CD4-positive, CD25-positive, alpha-beta regulatory T cell (primary cell): ENCODE measurements at regions not wholly inside any gene's neighbourhood (a gene's known extent, or its start where the extent isn't known, plus 50 kb on each side); places are given as distances from the start of the nearest gene placed in this dataset.

Source experiments
- ATAC-seq, 2 donors: fragments of 150-1000 bp; cut with Tn5 transposase; one replicate each; pipeline ENCODE4 v1.10.0; 2021; ENCODE audit warnings: low read depth in 2 of 2, moderate number of reproducible peaks in 2 of 2, moderate library complexity in 1 of 2
- DNase-seq, 3 donors: peaks; one replicate each; pipeline versions ENCODE4 v3.0.0 to v3.0.0-alpha.2; 2012 to 2022; ENCODE audit warnings: mixed read lengths in 1 of 3
- H3K27ac ChIP-seq: one replicate; pipeline ENCODE4 v1.7.0; 2013; ENCODE audit warnings: mild to moderate bottlenecking, low read length; ENCODE audit not compliant: insufficient read depth, poor library complexity, severe bottlenecking
- H3K27me3 ChIP-seq: one replicate; pipeline ENCODE4 v1.7.0; 2013; ENCODE audit warnings: low read length; ENCODE audit not compliant: control insufficient read depth, insufficient read depth
- H3K36me3 ChIP-seq: one replicate; pipeline ENCODE4 v1.7.0; 2013; ENCODE audit warnings: mild to moderate bottlenecking, low read length, moderate library complexity; ENCODE audit not compliant: control insufficient read depth, insufficient read depth
- H3K4me1 ChIP-seq: 2 replicates; pipeline ENCODE4 v1.7.0; 2013; ENCODE audit warnings: mild to moderate bottlenecking, low read length; ENCODE audit not compliant: insufficient read depth, control insufficient read depth, poor library complexity, severe bottlenecking
- H3K4me3 ChIP-seq: one replicate; pipeline ENCODE4 v1.7.0; 2013; ENCODE audit warnings: low read depth, mild to moderate bottlenecking, low read length, moderate library complexity
- H3K9me3 ChIP-seq, 2 experiments: 1 replicate in 1 of 2; 2 replicates in 1 of 2; pipeline ENCODE4 v1.7.0; 2013; ENCODE audit warnings: low read length in 2 of 2, mild to moderate bottlenecking in 1 of 2, moderate library complexity in 1 of 2; ENCODE audit not compliant: control insufficient read depth in 2 of 2
- H3K27ac Mint-ChIP-seq, 3 donors: one replicate each; pipeline ENCODE4 v1.8.0; 2020 to 2022; ENCODE audit warnings: mild to moderate bottlenecking in 3 of 3, mixed read lengths in 3 of 3, moderate library complexity in 2 of 3
- H3K27me3 Mint-ChIP-seq: one replicate; pipeline ENCODE4 v1.8.0; 2022; ENCODE audit warnings: mild to moderate bottlenecking, mixed read lengths
- H3K36me3 Mint-ChIP-seq: one replicate; pipeline ENCODE4 v1.8.0; 2020; ENCODE audit warnings: mixed read lengths
- H3K4me1 Mint-ChIP-seq, 4 donors: one replicate each; pipeline ENCODE4 v1.8.0; 2020 to 2022; ENCODE audit warnings: mixed read lengths in 4 of 4, mild to moderate bottlenecking in 1 of 4
- H3K4me3 Mint-ChIP-seq, 4 donors: one replicate each; pipeline ENCODE4 v1.8.0; 2020 to 2022; ENCODE audit warnings: mild to moderate bottlenecking in 4 of 4, mixed read lengths in 4 of 4, moderate library complexity in 3 of 4
- H3K9me3 Mint-ChIP-seq, 7 donors: one replicate each; pipeline ENCODE4 v1.8.0; 2020 to 2022; ENCODE audit warnings: mixed read lengths in 7 of 7, mild to moderate bottlenecking in 3 of 7, moderate library complexity in 2 of 7

DNA sequence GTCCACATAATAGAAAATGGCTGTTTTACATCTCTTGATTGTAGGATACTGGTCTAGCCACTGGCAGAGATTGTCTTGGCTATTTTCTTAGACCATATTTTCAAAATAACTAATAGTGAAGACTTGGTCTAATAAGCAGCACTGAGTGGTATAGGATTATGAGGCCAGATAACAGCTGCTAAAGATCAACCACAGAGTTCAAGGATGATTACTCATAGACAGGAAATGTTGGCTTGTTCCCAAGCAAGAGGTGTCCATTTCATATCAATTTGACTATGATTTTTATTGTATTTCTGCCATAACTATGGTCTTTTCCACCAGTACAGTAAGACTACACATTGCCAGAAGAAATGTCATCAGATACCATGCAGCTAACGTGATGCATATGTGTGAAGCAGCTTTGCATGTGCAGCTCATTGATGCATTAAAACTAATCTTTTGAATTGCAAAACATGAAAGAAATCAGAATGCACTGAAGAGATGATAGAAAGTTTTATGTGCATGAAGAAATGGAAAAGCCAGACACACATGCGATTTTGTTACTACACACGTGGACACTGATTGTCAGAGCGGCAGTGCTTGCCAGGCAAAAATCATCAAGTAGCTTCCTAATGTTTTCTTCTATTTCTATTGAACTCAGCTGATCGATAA lies 693.3 kb downstream of the CDH11 start:
- Mint-ChIP-seq H3K4me1 (no peaks in the 10 kb centered on the region), H3K9me3 (peaks cover 4 to 38% (median 10%) of the 10 kb centered on the region in 7 donors), H3K27me3 (no peaks in the 10 kb centered on the region), H3K4me3 (no peak overlapping the region), H3K36me3 (no peaks in the 10 kb centered on the region), H3K27ac (no peak overlapping the region)
- Histone ChIP-seq H3K36me3 (no peaks in the 10 kb centered on the region), H3K4me1 (no peaks in the 10 kb centered on the region), H3K4me3 (no peak overlapping the region), H3K27ac (no peak overlapping the region), H3K9me3 (peaks cover 0 to 5% of the 10 kb centered on the region in 2 experiments), H3K27me3 (no peaks in the 10 kb centered on the region)
- ATAC-seq (no peak), DNase-seq (no peak)

DNA sequence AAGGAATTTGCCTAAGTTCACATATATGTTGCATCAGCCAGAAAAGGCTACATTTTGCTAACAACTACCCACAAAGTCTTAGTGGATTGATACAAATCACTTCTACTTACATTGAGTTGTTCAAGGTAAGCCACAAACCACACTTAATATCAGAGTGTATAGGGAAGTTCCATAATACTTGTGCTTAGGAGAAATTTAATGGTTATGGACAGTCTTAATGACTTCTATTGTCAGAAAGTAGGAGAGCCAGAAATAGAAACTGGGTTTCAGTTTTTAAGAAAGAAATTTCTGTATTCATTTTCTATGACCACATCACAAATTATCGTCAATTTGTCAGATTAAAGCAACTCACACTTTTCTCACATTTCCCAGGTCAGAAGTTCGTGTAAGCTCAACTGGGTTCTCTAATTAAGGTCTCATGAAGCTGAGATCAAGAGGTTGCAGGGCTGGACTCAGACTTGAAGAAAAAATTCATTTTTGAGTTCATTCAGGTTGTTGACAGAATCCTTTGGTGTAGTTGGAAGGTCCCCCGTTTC lies 695.7 kb downstream of the CDH11 start:
- Histone ChIP-seq H3K27ac (no peak overlapping the region), H3K4me1 (no peaks in the 10 kb centered on the region), H3K27me3 (no peaks in the 10 kb centered on the region), H3K36me3 (no peaks in the 10 kb centered on the region), H3K4me3 (no peak overlapping the region), H3K9me3 (peaks cover 0 to 5% of the 10 kb centered on the region in 2 experiments)
- DNase-seq (no peak), ATAC-seq (no peak)
- H3K27ac Mint-ChIP-seq = no peak overlapping the region
- H3K4me3 Mint-ChIP-seq = no peak overlapping the region
- H3K9me3 Mint-ChIP-seq = peaks cover 3 to 35% (median 11%) of the 10 kb centered on the region in 7 donors
- H3K4me1 Mint-ChIP-seq = no peaks in the 10 kb centered on the region
- no peaks in the 10 kb centered on the region for H3K27me3 Mint-ChIP-seq
- H3K36me3 Mint-ChIP-seq = no peaks in the 10 kb centered on the region

DNA sequence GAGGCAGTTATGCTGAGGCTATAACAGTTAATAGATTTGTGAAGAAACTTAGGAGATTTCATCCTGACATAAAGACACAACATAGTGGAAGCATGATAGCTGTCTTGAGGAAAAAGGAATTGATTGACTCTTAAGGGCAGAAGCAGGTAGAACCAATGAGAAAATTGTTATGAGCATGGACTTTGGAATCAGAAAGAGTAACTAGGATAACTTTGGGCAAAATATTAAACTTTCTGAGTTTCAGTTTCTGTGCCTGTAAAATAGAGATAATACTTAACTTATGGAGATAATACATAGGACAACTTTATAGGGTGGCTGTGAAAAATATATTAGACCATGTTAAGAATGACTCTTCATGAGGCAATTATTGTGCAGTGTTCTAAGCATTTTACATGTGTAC lies 696.5 kb downstream of the CDH11 start:
- H3K4me3 ChIP-seq = no peak overlapping the region
- H3K36me3 ChIP-seq = no peaks in the 10 kb centered on the region
- Mint-ChIP-seq H3K36me3 (no peaks in the 10 kb centered on the region), H3K27ac (no peak overlapping the region), H3K9me3 (peaks cover 3 to 35% (median 13%) of the 10 kb centered on the region in 7 donors), H3K4me3 (no peak overlapping the region), H3K4me1 (no peaks in the 10 kb centered on the region), H3K27me3 (no peaks in the 10 kb centered on the region)
- no peak for DNase-seq
- ATAC-seq = no peak
- H3K27me3 ChIP-seq = no peaks in the 10 kb centered on the region
- H3K9me3 ChIP-seq = peaks cover 0 to 5% of the 10 kb centered on the region in 2 experiments
- no peak overlapping the region for H3K27ac ChIP-seq
- no peaks in the 10 kb centered on the region for H3K4me1 ChIP-seq

DNA sequence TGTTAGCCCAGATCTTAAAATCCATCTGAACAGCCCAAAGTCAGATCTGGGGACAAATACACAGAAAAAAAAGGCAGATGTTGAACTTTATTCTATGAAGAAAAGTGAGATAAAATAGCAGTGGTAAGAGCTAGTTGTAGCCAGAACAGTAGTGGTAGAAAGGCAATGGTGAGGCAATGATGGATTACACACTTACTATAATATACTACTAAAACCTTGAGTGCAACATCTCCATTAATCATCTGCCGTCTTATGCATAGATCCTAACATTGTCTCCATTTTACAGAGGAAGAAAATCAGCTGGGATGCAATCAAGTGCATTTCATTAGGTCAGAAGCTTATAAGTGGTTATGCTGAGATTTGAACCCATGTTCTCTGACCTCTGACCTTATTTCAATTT lies 699.6 kb downstream of the CDH11 start:
- Mint-ChIP-seq H3K27me3 (no peaks in the 10 kb centered on the region), H3K4me3 (no peak overlapping the region), H3K4me1 (no peaks in the 10 kb centered on the region), H3K9me3 (peaks cover 5 to 39% (median 17%) of the 10 kb centered on the region in 7 donors), H3K27ac (no peak overlapping the region), H3K36me3 (no peaks in the 10 kb centered on the region)
- Histone ChIP-seq H3K4me1 (no peaks in the 10 kb centered on the region), H3K4me3 (no peak overlapping the region), H3K27me3 (no peaks in the 10 kb centered on the region), H3K9me3 (peaks cover 2 to 8% of the 10 kb centered on the region in 2 experiments), H3K27ac (no peak overlapping the region), H3K36me3 (no peaks in the 10 kb centered on the region)
- ATAC-seq = no peak
- no peak for DNase-seq

DNA sequence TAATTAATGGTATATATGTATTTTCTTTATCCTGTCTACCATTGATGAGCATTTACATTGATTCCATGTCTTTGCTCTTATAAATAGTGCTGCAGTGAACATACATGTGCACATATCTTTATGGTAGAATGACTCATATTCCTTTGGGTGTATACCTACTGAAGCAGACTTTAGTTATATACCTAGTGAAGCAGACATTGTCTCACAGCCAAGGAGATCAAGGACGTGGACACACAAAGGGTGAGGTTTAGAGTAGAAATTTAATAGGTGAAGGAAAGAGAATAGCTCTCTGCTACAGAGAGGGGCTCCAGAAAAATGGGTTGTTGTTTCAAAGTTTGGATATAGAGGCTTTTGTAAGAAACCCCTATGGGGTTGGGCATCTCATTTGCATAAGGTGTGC lies 700.3 kb downstream of the CDH11 start:
- Histone ChIP-seq H3K27me3 (no peaks in the 10 kb centered on the region), H3K4me3 (no peak overlapping the region), H3K27ac (no peak overlapping the region), H3K4me1 (no peaks in the 10 kb centered on the region), H3K9me3 (peaks cover 0 to 8% of the 10 kb centered on the region in 2 experiments), H3K36me3 (no peaks in the 10 kb centered on the region)
- no peak for DNase-seq
- Mint-ChIP-seq H3K4me3 (no peak overlapping the region), H3K9me3 (peaks cover 5 to 37% (median 14%) of the 10 kb centered on the region in 7 donors), H3K27ac (no peak overlapping the region), H3K36me3 (no peaks in the 10 kb centered on the region), H3K4me1 (no peaks in the 10 kb centered on the region), H3K27me3 (no peaks in the 10 kb centered on the region)
- ATAC-seq = no peak

DNA sequence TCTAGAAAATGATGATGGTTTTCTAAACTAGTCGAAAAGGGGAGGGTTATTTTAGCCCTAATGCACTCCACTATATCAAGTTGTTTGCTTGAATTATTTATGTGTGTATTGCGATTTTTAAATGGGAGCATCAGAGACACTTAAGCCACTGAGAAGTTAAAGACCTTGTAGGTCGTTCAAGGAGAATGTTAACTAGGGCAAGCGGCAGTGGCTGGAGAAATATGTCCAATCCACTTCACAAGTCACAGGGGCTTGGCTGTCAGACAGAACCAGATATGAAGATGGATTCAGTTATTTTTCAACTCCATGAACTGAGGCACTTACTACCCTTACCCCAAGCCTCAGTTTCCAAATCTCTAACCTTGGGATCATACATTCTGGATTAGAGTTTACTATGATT lies 702.0 kb downstream of the CDH11 start:
- H3K36me3 Mint-ChIP-seq = no peaks in the 10 kb centered on the region
- Histone ChIP-seq H3K27me3 (no peaks in the 10 kb centered on the region), H3K9me3 (peaks cover 2 to 11% of the 10 kb centered on the region in 2 experiments), H3K4me1 (no peaks in the 10 kb centered on the region), H3K36me3 (no peaks in the 10 kb centered on the region), H3K27ac (no peak overlapping the region), H3K4me3 (no peak overlapping the region)
- H3K4me1 Mint-ChIP-seq = no peaks in the 10 kb centered on the region
- no peak for ATAC-seq
- no peak overlapping the region for H3K4me3 Mint-ChIP-seq
- no peaks in the 10 kb centered on the region for H3K27me3 Mint-ChIP-seq
- H3K27ac Mint-ChIP-seq = no peak overlapping the region
- DNase-seq = no peak
- peaks cover 5 to 32% (median 19%) of the 10 kb centered on the region in 7 donors for H3K9me3 Mint-ChIP-seq

DNA sequence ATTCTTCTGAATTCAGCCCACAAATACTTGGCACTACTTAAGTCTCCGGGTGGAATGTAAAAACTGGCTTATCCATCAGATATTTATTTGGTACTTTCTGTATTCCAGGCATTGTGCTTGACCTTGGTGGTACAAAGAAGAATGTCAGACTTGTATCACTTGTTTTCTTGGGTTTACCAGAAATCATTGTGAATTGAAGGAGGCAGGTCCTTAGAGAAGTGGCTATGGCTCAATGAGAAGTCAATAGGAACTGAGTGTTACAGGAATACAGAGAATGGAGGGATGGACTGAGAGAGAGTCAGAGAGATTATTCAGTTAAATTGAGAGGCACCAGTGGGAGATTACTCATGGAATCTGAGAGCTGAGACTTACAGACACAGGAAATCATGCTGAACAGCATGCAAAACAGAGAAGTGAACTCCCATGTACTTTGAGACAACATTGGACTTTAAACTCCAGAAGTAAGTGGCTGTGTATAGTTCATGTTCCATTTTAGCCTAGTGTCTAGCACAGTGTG lies 704.1 kb downstream of the CDH11 start:
- H3K9me3 Mint-ChIP-seq = peaks cover 0 to 31% (median 20%) of the 10 kb centered on the region in 7 donors
- no peak overlapping the region for H3K4me3 Mint-ChIP-seq
- H3K36me3 Mint-ChIP-seq = no peaks in the 10 kb centered on the region
- H3K4me1 Mint-ChIP-seq = no peaks in the 10 kb centered on the region
- Histone ChIP-seq H3K4me3 (no peak overlapping the region), H3K36me3 (no peaks in the 10 kb centered on the region), H3K27me3 (no peaks in the 10 kb centered on the region), H3K4me1 (no peaks in the 10 kb centered on the region), H3K9me3 (peaks cover 2 to 12% of the 10 kb centered on the region in 2 experiments), H3K27ac (no peak overlapping the region)
- no peaks in the 10 kb centered on the region for H3K27me3 Mint-ChIP-seq
- no peak overlapping the region for H3K27ac Mint-ChIP-seq
- DNase-seq (no peak), ATAC-seq (no peak)
